GM18867 (cell line): ENCODE measurements at regions not wholly inside any gene's neighbourhood (a gene's known extent, or its start where the extent isn't known, plus 50 kb on each side); places are given as distances from the start of the nearest gene placed in this dataset.
"Not testable (repeated sequence)": the region's sequence is repeated elsewhere in the genome, so short reads cannot be mapped to it uniquely, and the experiment has no call there.

Experiments
- ATAC-seq: cut with Tn5 transposase; IDR thresholded peaks from one replicate; pipeline ENCODE4 v1.9.1; 2021; ENCODE audit warnings: mild to moderate bottlenecking, moderate library complexity; ENCODE audit not compliant: unreplicated experiment

- ATAC-seq: no peak
Observed at GRCh38 chr9:106038266-106039001, 344.1 kb downstream of the TMEM38B start.

- ATAC-seq: no peak
Observed at GRCh38 chr9:106039151-106039935, 345.0 kb downstream of the TMEM38B start.

DNA sequence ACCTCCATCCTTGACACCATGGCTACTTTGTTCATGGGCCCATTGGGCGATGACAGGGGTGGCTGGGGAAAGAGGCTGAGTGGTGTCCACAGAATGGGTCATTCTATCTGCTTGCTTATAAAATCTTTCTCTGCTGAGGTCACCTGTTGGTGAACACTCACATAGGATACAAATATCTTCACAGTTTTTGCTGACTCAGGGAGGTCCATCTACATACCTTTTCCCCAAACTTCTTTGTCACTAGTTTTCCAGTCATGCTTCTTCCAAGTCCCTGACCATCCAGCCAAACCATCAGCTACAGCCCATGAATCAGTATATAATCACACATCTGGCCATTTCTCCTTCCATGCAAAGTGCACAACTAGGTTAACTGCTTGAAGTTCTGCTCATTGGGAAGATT is 347.6 kb downstream of the TMEM38B start:
- not testable (repeated sequence) for ATAC-seq

GRCh38 chr9:106051545-106051944 is 357.2 kb downstream of the TMEM38B start:
- no peak for ATAC-seq

DNA sequence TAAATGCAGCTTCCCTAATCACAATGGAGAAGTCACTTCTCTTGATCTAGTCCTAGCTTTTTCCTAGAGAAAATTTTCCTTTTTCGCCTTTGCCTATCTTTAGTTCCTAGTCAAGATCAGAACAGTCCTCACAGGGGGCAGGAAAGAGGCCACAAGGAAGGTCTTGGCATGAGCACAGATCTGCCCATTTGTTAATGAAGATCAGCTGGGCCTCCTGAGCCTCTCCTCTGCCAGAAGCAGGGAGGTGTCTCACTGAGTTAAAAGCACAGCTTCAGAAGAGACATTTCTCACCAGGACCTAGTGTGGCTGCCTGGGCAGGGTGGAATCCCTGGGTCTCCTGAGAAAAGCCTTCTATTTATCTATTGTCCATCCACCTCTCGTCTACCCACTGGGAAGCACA is 357.8 kb downstream of the TMEM38B start:
- no peak for ATAC-seq

DNA sequence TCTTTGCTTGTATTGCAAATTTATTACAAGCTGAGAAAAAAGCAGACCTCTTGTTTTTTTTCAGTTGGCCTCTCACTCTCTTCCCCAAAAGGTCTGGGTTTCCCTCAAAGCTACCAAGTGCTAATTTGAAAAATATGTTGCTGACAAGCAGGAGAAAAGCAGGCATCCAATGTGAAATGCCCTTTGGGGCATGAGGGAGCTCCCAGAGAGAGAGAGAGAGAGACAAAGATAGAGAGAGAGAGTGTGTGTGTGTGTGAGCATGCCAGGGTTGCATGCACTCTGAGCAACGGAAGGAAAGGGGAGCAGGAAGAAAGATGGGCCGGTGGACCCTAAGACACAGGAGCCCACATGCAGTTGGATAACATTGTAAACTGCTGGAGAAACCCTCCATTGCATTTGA is 358.4 kb downstream of the TMEM38B start:
- no peak for ATAC-seq

DNA sequence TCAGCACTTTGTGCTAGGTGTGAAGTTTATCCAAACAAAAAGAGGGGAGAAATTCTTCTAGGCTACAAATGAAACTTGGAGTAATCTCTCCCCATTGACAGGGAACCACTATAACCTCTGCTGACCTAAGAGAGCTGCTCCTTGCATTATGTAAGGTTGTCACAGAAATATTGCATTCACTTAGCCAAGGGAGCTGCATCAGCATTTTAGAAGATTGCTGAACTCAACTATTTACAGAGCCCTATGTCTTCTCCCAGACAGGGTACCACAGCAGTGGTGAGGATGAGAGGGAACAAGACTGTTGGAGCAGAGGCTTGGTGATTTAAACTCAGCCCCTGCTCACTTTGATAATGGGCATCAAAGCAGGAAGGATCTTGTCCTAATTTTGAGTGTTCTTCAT is 362.0 kb downstream of the TMEM38B start:
- no peak for ATAC-seq

GRCh38 chr9:106058460-106058859 is 364.1 kb downstream of the TMEM38B start:
- no peak for ATAC-seq

DNA sequence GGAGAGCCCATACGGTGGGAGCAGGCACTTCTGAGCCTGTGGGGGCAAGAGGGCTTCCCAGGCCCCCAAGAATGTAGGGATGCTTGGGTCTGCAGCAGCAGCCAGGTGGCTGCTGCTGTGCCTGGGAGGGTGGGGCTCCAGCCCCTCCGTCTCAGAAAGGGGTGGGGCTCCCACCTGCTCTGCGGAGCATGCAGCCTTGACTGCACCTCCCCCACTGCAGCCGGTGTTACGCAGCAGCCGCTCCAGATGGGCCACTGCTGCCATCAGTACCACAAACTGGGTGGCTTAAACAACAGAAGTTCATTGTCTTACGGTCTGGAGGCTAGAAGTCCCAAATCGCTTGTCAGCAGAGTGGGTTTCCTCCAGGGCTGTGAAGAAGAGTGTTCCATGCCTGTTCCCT is 365.5 kb downstream of the TMEM38B start:
- ATAC-seq: no peak

GRCh38 chr9:106060885-106061284 is 366.5 kb downstream of the TMEM38B start:
- no peak for ATAC-seq

DNA sequence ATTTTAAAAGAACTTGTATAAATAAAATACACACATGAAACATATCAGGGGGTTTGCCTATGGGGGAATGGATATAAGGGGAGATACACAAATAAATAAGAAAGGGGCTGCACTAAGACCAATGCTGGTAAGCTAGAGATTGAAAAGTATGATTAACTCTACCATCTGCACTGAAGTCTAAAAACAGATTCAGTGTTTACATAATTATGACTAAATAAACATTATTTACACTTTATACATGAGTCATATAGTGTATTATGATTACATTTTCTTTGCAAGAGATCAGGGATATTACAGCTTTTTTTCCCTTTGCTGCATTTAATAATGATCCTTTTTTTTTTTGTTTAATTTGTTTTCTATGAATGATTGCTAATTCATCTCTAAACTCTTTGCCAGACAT is 367.9 kb downstream of the TMEM38B start:
- no peak for ATAC-seq

DNA sequence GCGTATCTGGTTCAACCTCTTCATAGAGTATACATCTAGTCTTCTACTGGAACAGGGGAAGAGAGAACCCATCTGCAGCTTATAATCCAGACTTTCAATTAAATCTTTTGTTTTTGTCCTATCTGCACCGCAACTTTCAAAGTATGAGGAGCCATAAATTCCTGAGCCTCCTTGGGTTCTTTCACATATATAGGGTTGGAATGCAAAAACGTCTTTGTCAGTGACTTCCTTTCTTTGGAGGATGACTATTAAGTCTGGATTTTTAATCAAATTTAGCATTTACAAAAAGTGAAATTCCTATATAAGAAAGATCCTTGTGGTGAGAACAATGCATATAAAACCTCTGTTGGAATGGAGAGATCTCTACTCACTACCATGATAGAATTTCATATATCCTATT is 370.8 kb downstream of the TMEM38B start:
- ATAC-seq: no peak

DNA sequence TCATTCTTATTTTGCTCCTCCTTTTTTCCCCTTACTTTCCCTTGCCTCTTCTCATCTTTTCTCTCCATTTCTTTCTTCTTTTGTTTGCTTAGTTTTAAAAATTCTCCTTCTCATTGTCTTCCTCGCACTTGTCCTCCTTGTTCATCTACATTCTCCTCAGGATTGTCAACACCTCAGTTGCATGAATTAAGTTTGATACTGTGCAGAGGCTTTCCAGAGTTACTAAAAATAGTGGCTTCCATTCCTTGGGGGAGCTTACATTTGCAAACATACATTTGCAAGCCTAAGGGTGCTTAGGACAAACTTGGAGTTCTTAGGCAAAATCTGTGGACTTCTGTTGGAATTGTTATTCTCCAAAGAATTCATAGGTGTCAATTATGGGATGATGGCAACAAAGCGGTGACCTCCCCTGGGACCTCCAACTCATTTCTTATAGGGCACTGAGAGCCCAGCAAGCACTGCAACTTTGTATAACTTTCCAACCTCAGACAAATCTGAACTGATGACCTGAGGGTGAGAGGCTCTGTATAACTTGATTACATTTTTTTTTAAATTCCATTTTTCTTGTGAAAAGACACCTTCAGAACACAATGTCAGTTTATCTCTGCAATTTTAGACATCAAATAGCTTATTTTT is 371.4 kb downstream of the TMEM38B start:
- ATAC-seq: no peak

DNA sequence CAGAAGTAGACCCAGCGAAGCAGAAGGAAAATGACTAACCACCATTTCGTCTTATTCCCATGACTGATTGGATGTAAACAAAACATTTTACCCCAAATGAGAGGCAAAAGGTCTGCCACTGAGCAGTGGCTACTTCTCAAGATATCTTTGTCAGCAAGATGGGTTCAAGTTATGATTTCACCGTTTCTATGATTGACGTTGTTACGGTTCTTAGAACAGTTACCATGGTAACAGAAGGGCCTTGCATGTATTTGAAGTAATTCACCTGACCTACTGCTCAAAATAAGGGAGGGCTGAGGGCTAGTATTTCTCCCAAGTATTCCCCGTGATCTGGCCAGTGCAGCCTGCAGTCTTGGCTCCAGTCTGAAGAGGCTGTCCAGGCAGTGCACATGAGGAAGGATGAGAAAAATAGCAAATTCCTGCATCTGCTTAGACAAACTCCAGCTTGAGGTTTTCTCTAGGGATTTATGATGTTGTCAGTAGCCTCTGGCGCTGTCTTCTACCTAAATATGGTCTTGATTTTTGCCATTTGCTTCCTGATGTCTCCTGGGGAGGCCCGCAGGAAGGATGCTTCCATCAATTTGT is 372.7 kb downstream of the TMEM38B start:
- ATAC-seq: no peak

GRCh38 chr9:106069241-106069640 is 374.9 kb downstream of the TMEM38B start:
- ATAC-seq: no peak

DNA sequence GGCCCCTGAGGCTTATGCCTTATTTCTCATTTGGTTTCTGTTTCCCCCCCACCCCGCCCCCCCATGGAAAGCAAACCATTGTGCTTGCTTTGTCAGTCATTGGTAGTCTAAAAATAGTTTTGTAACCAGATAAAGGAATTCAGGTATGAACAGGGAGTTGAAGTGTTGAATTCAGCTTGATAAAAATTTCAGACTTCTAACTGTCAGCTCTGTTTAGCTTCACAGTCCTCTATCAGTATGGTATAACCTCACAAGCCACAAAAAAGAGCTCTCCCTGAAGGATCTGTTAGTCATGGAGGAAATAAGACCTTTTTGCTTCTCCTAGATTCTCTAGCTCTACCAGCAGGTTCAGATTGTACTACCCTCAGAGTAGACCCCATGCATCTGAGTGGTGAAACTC is 378.1 kb downstream of the TMEM38B start:
- ATAC-seq: no peak

DNA sequence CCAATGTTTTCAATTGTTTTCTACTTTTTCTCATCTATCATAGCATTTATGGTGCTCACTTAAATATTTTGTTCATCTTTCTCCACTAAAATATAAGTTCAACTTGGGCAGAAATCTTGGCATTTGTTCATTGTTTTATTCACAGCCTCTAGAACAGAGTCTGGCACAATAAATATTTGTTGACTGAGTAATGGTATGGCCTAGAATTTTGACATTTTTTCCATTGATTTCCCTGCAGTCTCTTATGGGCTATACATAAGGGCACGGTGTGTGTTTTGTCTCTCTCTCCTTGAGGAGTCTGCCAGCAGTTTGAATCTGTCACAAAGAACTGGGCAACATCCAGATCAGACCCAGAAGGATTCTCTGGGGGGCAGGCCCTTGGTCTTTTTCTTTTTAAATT is 379.7 kb downstream of the TMEM38B start:
- no peak for ATAC-seq

GRCh38 chr9:106075236-106075959 is 381.1 kb downstream of the TMEM38B start:
- no peak for ATAC-seq

- no peak for ATAC-seq
Observed at GRCh38 chr9:106075960-106076327, 381.6 kb downstream of the TMEM38B start.

- ATAC-seq: no peak
Observed at GRCh38 chr9:106076711-106077110, 382.4 kb downstream of the TMEM38B start.

GRCh38 chr9:106077731-106078130 is 383.4 kb downstream of the TMEM38B start:
- ATAC-seq: no peak
